ENCODE measurements at regions not wholly inside any gene's neighbourhood (a gene's known extent, or its start where the extent isn't known, plus 50 kb on each side); places are given as distances from the start of the nearest gene placed in this dataset.

GRCh38 chr18:45402485-45403056 is 212.7 kb upstream of the SLC14A2 start:
- H3K9me3 ChIP-seq (ENCODE audit: insufficient read depth, low read depth, low read length), result no peaks in the 10 kb centered on the region
- Mint-ChIP-seq H3K27ac (ENCODE audit: unreplicated experiment) (no peak overlapping the region), H3K9me3 (ENCODE audit: unreplicated experiment) (peaks cover 4% of the 10 kb centered on the region), H3K4me3 (ENCODE audit: unreplicated experiment) (no peak overlapping the region), H3K27me3 (ENCODE audit: low read depth, unreplicated experiment) (no peaks in the 10 kb centered on the region), H3K36me3 (ENCODE audit: low read depth, unreplicated experiment) (no peaks in the 10 kb centered on the region), H3K4me1 (ENCODE audit: low read depth, unreplicated experiment) (no peaks in the 10 kb centered on the region)
- FAIRE-seq (peak; percentile 94), DNase-seq (ENCODE audit: low read depth) (peak; percentile 89)
- H3K4me2 ChIP-seq (ENCODE audit: low read length), result peak overlapping the region; percentile 41
- no peak overlapping the region for H2AFZ ChIP-seq (ENCODE audit: low read depth, low read length)
- H3K4me1 ChIP-seq (ENCODE audit: insufficient read depth, low read length), result peaks cover 3% of the 10 kb centered on the region
- TF ChIP-seq EZH2 (IDR thresholded peaks at IDR 0.05; ENCODE audit: insufficient read depth, low read length), result no peak
- TF ChIP-seq CTCF (IDR thresholded peaks at IDR 0.05; ENCODE audit: insufficient read depth, low read depth, low read length), result no peak
- peak overlapping the region; percentile 39 for H3K27ac ChIP-seq (ENCODE audit: low read depth, low read length)
- no peaks in the 10 kb centered on the region for H3K27me3 ChIP-seq (ENCODE audit: insufficient read depth, low read length)
- no peaks in the 10 kb centered on the region for H3K36me3 ChIP-seq (ENCODE audit: insufficient read depth, low read length)
- H3K79me2 ChIP-seq (ENCODE audit: insufficient read depth, low read length), result no peaks in the 10 kb centered on the region
- no peaks in the 10 kb centered on the region for H4K20me1 ChIP-seq (ENCODE audit: insufficient read depth, low read length)
- no peak overlapping the region for H3K9ac ChIP-seq (ENCODE audit: low read length)
- no peak overlapping the region for H3K4me3 ChIP-seq (ENCODE audit: insufficient read depth, low read depth, low read length)

- Mint-ChIP-seq H3K27ac (ENCODE audit: unreplicated experiment) (no peak overlapping the region), H3K9me3 (ENCODE audit: unreplicated experiment) (peaks cover 4% of the 10 kb centered on the region), H3K4me3 (ENCODE audit: unreplicated experiment) (no peak overlapping the region), H3K36me3 (ENCODE audit: low read depth, unreplicated experiment) (no peaks in the 10 kb centered on the region), H3K27me3 (ENCODE audit: low read depth, unreplicated experiment) (no peaks in the 10 kb centered on the region), H3K4me1 (ENCODE audit: low read depth, unreplicated experiment) (no peaks in the 10 kb centered on the region)
- H4K20me1 ChIP-seq (ENCODE audit: insufficient read depth, low read length), result no peaks in the 10 kb centered on the region
- H3K9me3 ChIP-seq (ENCODE audit: insufficient read depth, low read depth, low read length), result no peaks in the 10 kb centered on the region
- DNase-seq (ENCODE audit: low read depth), result peak; percentile 13
- peak overlapping the region; percentile 41 for H3K4me2 ChIP-seq (ENCODE audit: low read length)
- no peak overlapping the region for H3K9ac ChIP-seq (ENCODE audit: low read length)
- H3K36me3 ChIP-seq (ENCODE audit: insufficient read depth, low read length), result no peaks in the 10 kb centered on the region
- no peak for TF ChIP-seq EZH2 (IDR thresholded peaks at IDR 0.05; ENCODE audit: insufficient read depth, low read length)
- TF ChIP-seq CTCF (IDR thresholded peaks at IDR 0.05; ENCODE audit: insufficient read depth, low read depth, low read length), result no peak
- no peak overlapping the region for H3K4me3 ChIP-seq (ENCODE audit: insufficient read depth, low read depth, low read length)
- no peak overlapping the region for H2AFZ ChIP-seq (ENCODE audit: low read depth, low read length)
- peak overlapping the region; percentile 39 for H3K27ac ChIP-seq (ENCODE audit: low read depth, low read length)
- peaks cover 3% of the 10 kb centered on the region for H3K4me1 ChIP-seq (ENCODE audit: insufficient read depth, low read length)
- no peaks in the 10 kb centered on the region for H3K27me3 ChIP-seq (ENCODE audit: insufficient read depth, low read length)
- no peaks in the 10 kb centered on the region for H3K79me2 ChIP-seq (ENCODE audit: insufficient read depth, low read length)
- FAIRE-seq, result no peak
These were observed 211.8 kb upstream of the SLC14A2 start for GRCh38 chr18:45403341-45404049.

GRCh38 chr18:45408218-45408617 is 207.1 kb upstream of the SLC14A2 start:
- Histone ChIP-seq H3K27ac (ENCODE audit: low read depth, low read length) (no peak overlapping the region), H3K9ac (ENCODE audit: low read length) (no peak overlapping the region), H3K79me2 (ENCODE audit: insufficient read depth, low read length) (no peaks in the 10 kb centered on the region), H3K4me1 (ENCODE audit: insufficient read depth, low read length) (peaks cover 4% of the 10 kb centered on the region), H3K4me2 (ENCODE audit: low read length) (no peak overlapping the region), H4K20me1 (ENCODE audit: insufficient read depth, low read length) (no peaks in the 10 kb centered on the region), H3K27me3 (ENCODE audit: insufficient read depth, low read length) (no peaks in the 10 kb centered on the region), H3K36me3 (ENCODE audit: insufficient read depth, low read length) (no peaks in the 10 kb centered on the region), H2AFZ (ENCODE audit: low read depth, low read length) (no peak overlapping the region), H3K9me3 (ENCODE audit: insufficient read depth, low read depth, low read length) (no peaks in the 10 kb centered on the region), H3K4me3 (ENCODE audit: insufficient read depth, low read depth, low read length) (no peak overlapping the region)
- DNase-seq (ENCODE audit: low read depth) (peak; percentile 63), FAIRE-seq (no peak)
- Mint-ChIP-seq H3K36me3 (ENCODE audit: low read depth, unreplicated experiment) (no peaks in the 10 kb centered on the region), H3K9me3 (ENCODE audit: unreplicated experiment) (peaks cover 4% of the 10 kb centered on the region), H3K27ac (ENCODE audit: unreplicated experiment) (no peak overlapping the region), H3K27me3 (ENCODE audit: low read depth, unreplicated experiment) (no peaks in the 10 kb centered on the region), H3K4me1 (ENCODE audit: low read depth, unreplicated experiment) (no peaks in the 10 kb centered on the region), H3K4me3 (ENCODE audit: unreplicated experiment) (no peak overlapping the region)
- TF ChIP-seq EZH2 (IDR thresholded peaks at IDR 0.05; ENCODE audit: insufficient read depth, low read length) (no peak), CTCF (IDR thresholded peaks at IDR 0.05; ENCODE audit: insufficient read depth, low read depth, low read length) (no peak)

All from astrocyte (in vitro differentiated cells and primary cell).